HG03442 (cell line): ENCODE measurements at regions not wholly inside any gene's neighbourhood (a gene's known extent, or its start where the extent isn't known, plus 50 kb on each side); places are given as distances from the start of the nearest gene placed in this dataset.
"Not testable (repeated sequence)": the region's sequence is repeated elsewhere in the genome, so short reads cannot be mapped to it uniquely, and the experiment has no call there.

Experiments
- ATAC-seq: cut with Tn5 transposase; IDR thresholded peaks from one replicate; pipeline ENCODE4 v1.9.1; 2021; ENCODE audit warnings: mild to moderate bottlenecking, moderate library complexity; ENCODE audit not compliant: unreplicated experiment

DNA sequence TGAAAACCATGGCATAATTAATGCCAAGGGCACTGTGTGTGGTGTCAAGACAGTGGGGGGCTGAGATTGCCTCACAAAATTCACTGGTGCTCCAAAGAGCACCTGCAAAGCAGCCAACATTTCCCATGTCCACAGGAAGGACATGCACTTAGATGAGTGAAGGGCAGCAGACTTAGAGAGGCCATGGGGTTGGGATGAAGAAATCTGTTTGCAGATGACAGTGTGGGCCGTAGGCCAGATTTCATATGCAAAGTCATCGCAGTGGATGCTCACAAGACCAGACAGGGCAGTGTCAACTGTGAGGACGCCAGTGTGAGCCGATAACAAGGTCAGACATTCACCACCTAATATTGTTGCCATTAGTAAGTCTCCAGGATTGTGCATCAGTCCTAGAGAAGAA lies 773.4 kb downstream of the EFNB2 start:
- ATAC-seq, result no peak

DNA sequence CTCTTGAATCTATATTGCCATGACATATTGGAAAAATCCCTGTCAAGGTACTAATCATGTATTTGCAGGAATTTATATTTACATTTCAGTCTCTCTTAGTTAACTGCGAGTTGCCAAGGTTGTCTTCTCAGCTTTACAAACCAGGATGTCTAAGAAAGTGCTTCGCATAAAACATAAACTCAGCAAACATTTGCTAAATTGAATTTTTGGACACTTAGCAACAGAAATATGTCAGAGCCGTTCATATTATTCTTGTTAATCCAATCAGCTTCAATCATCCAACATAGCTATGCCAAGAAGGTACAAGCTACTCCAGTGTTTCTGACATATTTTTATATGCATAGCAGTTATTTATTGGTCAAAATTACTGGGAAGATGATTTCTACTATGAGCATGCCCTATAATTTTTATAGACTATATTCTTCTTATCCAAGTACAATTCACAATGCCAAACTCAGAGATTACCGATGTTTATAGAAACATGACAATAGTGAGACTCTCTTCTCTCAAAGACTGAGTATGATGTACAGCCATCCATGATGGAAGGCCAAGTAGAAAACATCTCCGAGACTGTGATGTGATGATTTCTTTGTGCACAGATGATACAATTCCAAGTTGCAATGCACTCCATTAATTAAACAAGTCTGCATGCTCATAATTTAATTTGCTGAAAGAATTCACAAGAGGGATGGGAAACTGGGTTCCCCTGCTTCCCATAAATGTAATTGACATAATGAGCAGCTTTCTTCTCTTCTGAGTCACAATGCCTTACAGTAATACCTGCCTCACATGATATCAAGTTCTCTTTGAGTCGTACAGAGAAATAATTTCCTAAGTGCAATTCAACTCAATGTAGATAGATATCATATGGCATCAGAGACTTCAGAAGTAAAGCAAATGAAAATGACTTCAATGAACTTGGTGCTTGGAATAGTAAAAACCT lies 776.3 kb downstream of the EFNB2 start:
- ATAC-seq, result no peak

GRCh38 chr13:105740739-105741138 lies 794.7 kb downstream of the EFNB2 start:
- ATAC-seq, result no peak

GRCh38 chr13:105737688-105738087 lies 797.8 kb downstream of the EFNB2 start:
- no peak for ATAC-seq

DNA sequence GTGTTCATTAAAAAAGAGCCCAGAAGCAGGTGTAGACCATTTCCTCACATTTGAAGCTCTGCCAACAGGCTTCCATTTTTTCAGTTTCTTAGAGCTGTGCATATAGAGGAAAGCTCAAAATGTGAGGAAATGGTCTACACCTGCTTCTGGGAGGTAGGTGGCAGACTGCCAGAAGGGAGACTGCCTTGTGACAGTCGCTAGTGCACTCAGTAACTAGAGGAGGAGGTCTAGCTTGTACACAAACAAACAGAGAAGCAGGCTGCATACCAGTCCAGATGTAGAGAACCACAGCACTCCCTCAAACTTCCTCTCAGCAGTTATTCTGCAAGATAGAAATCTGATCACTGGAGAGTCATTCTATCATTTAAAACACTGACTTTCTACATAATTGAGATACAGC lies 800.2 kb downstream of the EFNB2 start:
- no peak for ATAC-seq

DNA sequence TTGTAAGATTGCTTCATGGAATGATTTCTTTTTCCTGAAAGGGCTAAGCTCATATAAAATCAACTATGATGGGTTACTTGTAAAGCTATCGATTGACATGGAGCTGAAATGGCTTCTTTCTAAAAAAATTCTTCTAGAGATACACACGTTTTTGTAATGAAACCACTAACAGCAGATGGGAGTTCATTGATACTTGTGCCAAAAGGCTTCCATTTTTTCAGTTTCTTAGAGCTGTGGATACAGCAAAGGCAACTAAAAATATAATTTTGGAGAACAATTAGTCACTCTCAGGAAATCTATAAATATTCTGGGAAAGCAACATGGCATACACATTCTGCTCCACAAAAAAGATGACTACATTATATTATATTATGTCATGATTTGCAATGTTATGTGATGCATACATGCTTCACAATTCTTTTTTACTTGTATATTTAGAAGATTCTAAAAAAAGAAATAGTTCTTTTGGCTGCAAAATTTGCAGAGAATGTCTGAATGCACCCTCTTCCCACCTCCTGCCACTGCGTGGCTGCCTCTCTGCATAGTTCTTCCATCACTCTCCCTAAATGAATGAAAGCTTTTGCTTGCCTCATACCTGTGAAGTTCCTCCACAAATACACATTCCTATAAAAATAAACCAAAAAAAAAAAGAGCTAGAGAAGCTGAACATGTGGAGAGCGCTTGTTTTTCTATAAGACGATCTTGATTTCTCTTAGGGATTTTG lies 802.5 kb downstream of the EFNB2 start:
- ATAC-seq, result no peak

DNA sequence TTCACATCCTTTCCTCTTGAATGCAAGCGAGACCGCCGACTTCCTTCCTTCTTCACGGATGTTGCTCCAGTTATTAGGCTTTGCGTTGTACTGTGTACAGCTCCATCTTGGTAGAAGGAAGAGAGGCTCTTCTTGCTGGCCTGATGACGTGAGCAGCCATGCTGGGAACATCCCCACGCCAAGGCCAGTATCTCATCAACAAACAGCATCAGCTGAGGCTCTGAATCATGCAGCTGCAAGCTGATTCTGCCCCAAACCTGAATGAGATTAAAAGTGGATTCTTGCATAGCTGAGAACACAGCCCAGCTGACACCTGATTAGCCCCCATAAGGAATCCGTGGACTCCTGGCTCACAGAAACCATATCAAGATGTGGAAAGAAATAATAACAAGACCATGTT lies 809.6 kb downstream of the EFNB2 start:
- ATAC-seq, result no peak

DNA sequence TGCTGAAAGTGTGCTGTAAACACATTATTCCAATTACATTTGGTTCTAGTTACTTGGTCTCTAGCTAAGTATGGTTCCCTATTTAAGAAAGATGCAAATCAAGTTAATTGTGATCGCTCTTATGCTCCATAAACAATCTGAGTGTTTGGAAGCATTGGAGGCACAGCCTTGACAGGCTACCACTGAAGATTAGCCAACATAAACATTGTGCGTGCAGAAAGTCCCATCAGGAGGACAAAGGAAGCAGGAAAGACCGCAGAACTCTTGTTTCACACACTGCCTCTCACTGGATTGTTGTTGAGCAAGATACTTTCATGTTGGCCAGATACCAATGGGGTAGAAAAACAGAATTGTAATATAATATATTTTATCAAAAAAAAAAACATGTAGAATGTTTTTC lies 814.4 kb downstream of the EFNB2 start:
- ATAC-seq, result no peak

DNA sequence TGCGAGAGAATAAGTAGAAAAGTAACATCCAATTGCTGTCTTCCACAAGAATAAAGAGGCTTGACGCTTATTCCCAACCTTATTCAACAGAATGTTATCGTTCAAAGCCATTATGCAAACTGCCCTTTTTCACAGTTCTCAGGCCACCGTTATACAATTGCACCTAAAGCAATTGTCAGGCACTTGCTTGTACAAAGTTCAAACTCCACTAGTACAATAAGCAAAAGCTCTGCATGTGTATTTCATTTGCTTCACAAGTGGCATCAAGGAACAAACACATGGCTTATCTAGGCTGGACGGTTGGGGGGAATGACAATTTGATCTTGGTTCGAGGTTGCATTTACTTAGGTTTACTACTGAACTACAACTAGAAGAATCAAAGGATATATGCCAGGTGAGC lies 815.6 kb downstream of the EFNB2 start:
- no peak for ATAC-seq

DNA sequence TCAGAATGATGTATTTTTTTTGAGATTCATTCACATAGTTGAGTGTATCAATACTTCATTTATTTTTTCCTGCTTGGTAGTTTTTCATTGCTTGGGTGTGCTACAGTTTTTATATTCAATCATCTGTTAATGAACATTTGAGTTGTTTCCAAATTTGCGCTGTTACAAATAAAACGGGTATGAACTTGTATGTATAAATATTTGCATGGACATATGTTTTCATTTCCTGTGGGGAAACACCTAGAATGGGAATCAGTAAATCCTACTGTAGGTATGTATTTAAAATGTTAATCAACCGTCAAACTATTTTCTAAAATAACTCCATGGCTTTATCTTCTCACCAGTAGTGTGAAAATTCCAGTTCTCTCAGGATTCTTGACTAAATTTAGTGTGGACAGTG lies 826.3 kb downstream of the EFNB2 start:
- ATAC-seq, result no peak

DNA sequence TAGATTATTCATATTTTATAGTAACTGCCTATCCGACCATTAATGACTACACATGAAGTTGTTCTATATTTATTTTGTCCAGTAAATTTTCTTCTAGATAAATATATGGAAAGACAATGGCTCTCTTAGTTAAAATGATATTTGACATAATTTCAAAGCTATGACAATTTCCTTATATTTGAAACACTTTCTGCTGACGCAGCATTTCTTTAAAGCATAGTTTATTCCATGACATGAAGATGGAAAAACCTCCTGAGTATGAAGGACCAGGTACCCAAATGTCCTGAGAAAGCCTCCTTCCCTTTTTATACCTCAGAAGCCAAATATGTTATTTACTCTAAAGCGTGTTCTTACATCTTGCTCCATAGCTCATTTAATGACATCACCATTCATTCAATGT lies 831.6 kb downstream of the EFNB2 start:
- no peak for ATAC-seq

- no peak for ATAC-seq
Observed at GRCh38 chr13:105702441-105702840, 833.0 kb downstream of the EFNB2 start.

GRCh38 chr13:105692769-105693168 lies 842.7 kb downstream of the EFNB2 start:
- no peak for ATAC-seq

- ATAC-seq, result no peak
Observed at GRCh38 chr13:105684216-105684615, 851.2 kb downstream of the EFNB2 start.

GRCh38 chr13:105679838-105680237 lies 855.6 kb downstream of the EFNB2 start:
- no peak for ATAC-seq

- no peak for ATAC-seq
Observed at GRCh38 chr13:105678072-105678471, 857.4 kb downstream of the EFNB2 start.

DNA sequence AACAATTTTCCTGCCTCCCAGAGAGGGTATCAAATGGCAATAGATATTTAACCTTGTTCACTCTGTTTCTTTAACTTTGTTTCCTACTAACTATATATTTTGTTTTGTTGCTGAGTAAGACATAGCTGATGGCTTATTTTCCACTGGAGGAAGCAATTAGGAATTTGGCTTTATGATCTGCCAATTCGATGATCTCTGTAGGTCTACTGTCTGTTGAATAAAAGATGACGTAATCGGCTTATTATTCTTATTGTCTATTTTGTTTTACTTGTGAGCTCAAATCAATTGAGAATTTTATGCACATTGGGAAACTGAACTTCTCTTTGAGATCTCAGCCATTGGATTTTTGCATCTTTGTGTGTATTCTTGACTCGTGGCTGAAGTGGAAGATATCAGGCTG lies 862.6 kb downstream of the EFNB2 start:
- no peak for ATAC-seq

- not testable (repeated sequence) for ATAC-seq
Observed at GRCh38 chr13:105671131-105671530, 864.3 kb downstream of the EFNB2 start.

GRCh38 chr13:105670179-105670990 lies 865.1 kb downstream of the EFNB2 start:
- ATAC-seq, result no peak

DNA sequence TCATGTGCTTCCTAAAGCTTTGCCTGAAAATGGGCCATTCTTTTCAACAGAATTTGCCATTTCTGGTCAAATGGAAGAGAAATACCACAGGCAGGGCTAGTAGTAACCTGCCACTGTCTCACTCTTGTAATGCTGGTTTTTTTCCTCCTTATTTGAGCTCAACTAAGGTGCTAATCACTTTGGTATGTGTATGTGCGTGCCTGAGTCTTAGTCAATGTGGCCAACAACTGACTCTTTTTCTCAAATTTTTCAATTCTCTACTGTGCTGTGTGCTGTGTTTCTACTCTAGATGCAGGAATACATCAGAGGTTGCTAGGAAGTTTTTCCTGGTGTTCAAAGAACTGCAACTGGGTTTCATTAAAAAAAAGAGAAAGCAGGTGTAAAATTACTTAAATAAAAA lies 870.2 kb downstream of the EFNB2 start:
- no peak for ATAC-seq

GRCh38 chr13:105663182-105663581 lies 872.3 kb downstream of the EFNB2 start:
- ATAC-seq, result no peak
